ENCODE measurements at regions not wholly inside any gene's neighbourhood (a gene's known extent, or its start where the extent isn't known, plus 50 kb on each side); places are given as distances from the start of the nearest gene placed in this dataset.

GRCh38 chr2:3125001-3125760 lies 252.4 kb downstream of the EIPR1 start:
- Histone ChIP-seq H3K36me3 (ENCODE audit: control insufficient read depth, insufficient read depth, low read length) (no peaks in the 10 kb centered on the region), H3K4me2 (ENCODE audit: extremely low read depth, insufficient read depth, low read length) (no peak overlapping the region), H3K9me3 (ENCODE audit: control insufficient read depth, insufficient read depth, low read depth, low read length) (no peaks in the 10 kb centered on the region), H3K27me3 (ENCODE audit: control insufficient read depth, insufficient read depth, low read length) (no peaks in the 10 kb centered on the region), H3K9ac (ENCODE audit: insufficient read depth, low read length) (no peak overlapping the region), H3K4me1 (ENCODE audit: control insufficient read depth, extremely low read depth, insufficient read depth, low read length) (no peaks in the 10 kb centered on the region), H2AFZ (ENCODE audit: low read length) (no peak overlapping the region), H3K4me3 (replicated peaks in 1 of 4; ENCODE audit: control extremely low read depth in 1 of 4, insufficient read depth in 1 of 4, low read depth in 3 of 4, low read length in 4 of 4) (no peak overlapping the region), H3K79me2 (ENCODE audit: control insufficient read depth, insufficient read depth, low read length) (no peaks in the 10 kb centered on the region), H4K20me1 (ENCODE audit: control insufficient read depth, extremely low read depth, insufficient read depth, low read length) (no peaks in the 10 kb centered on the region), H3K27ac (ENCODE audit: insufficient read depth, low read length) (no peak overlapping the region)
- DNase-seq (ENCODE audit: low read depth in 2 of 2) = no peak
- no peak for TF ChIP-seq CTCF (conservative IDR thresholded peaks at IDR 0.05 in 1 of 2, IDR thresholded peaks at IDR 0.05 in 1 of 2; ENCODE audit: low read depth in 1 of 2, low read length in 2 of 2)
- TF ChIP-seq EZH2 (IDR thresholded peaks at IDR 0.05; ENCODE audit: low read length, missing control alignments) = no peak

- no peaks in the 10 kb centered on the region for H3K79me2 ChIP-seq (ENCODE audit: control insufficient read depth, insufficient read depth, low read length)
- H3K36me3 ChIP-seq (ENCODE audit: control insufficient read depth, insufficient read depth, low read length) = no peaks in the 10 kb centered on the region
- no peak overlapping the region for H3K4me2 ChIP-seq (ENCODE audit: extremely low read depth, insufficient read depth, low read length)
- H3K4me3 ChIP-seq (replicated peaks in 1 of 4; ENCODE audit: control extremely low read depth in 1 of 4, insufficient read depth in 1 of 4, low read depth in 3 of 4, low read length in 4 of 4) = no peak overlapping the region
- no peak for DNase-seq (ENCODE audit: low read depth in 2 of 2)
- H4K20me1 ChIP-seq (ENCODE audit: control insufficient read depth, extremely low read depth, insufficient read depth, low read length) = no peaks in the 10 kb centered on the region
- no peak overlapping the region for H2AFZ ChIP-seq (ENCODE audit: low read length)
- TF ChIP-seq EZH2 (IDR thresholded peaks at IDR 0.05; ENCODE audit: low read length, missing control alignments) (no peak), CTCF (conservative IDR thresholded peaks at IDR 0.05 in 1 of 2, IDR thresholded peaks at IDR 0.05 in 1 of 2; ENCODE audit: low read depth in 1 of 2, low read length in 2 of 2) (no peak)
- H3K4me1 ChIP-seq (ENCODE audit: control insufficient read depth, extremely low read depth, insufficient read depth, low read length) = no peaks in the 10 kb centered on the region
- H3K9me3 ChIP-seq (ENCODE audit: control insufficient read depth, insufficient read depth, low read depth, low read length) = no peaks in the 10 kb centered on the region
- no peaks in the 10 kb centered on the region for H3K27me3 ChIP-seq (ENCODE audit: control insufficient read depth, insufficient read depth, low read length)
- no peak overlapping the region for H3K9ac ChIP-seq (ENCODE audit: insufficient read depth, low read length)
- H3K27ac ChIP-seq (ENCODE audit: insufficient read depth, low read length) = no peak overlapping the region
Observed at GRCh38 chr2:3122525-3122924, 255.1 kb downstream of the EIPR1 start.

GRCh38 chr2:3121601-3122000 lies 256.0 kb downstream of the EIPR1 start:
- no peak overlapping the region for H3K9ac ChIP-seq (ENCODE audit: insufficient read depth, low read length)
- no peaks in the 10 kb centered on the region for H3K79me2 ChIP-seq (ENCODE audit: control insufficient read depth, insufficient read depth, low read length)
- no peak overlapping the region for H3K4me2 ChIP-seq (ENCODE audit: extremely low read depth, insufficient read depth, low read length)
- no peak overlapping the region for H2AFZ ChIP-seq (ENCODE audit: low read length)
- no peaks in the 10 kb centered on the region for H3K27me3 ChIP-seq (ENCODE audit: control insufficient read depth, insufficient read depth, low read length)
- no peak for TF ChIP-seq CTCF (conservative IDR thresholded peaks at IDR 0.05 in 1 of 2, IDR thresholded peaks at IDR 0.05 in 1 of 2; ENCODE audit: low read depth in 1 of 2, low read length in 2 of 2)
- no peak for TF ChIP-seq EZH2 (IDR thresholded peaks at IDR 0.05; ENCODE audit: low read length, missing control alignments)
- no peak overlapping the region for H3K27ac ChIP-seq (ENCODE audit: insufficient read depth, low read length)
- H4K20me1 ChIP-seq (ENCODE audit: control insufficient read depth, extremely low read depth, insufficient read depth, low read length) = no peaks in the 10 kb centered on the region
- H3K36me3 ChIP-seq (ENCODE audit: control insufficient read depth, insufficient read depth, low read length) = no peaks in the 10 kb centered on the region
- no peak overlapping the region for H3K4me3 ChIP-seq (replicated peaks in 1 of 4; ENCODE audit: control extremely low read depth in 1 of 4, insufficient read depth in 1 of 4, low read depth in 3 of 4, low read length in 4 of 4)
- H3K9me3 ChIP-seq (ENCODE audit: control insufficient read depth, insufficient read depth, low read depth, low read length) = no peaks in the 10 kb centered on the region
- DNase-seq (ENCODE audit: low read depth in 2 of 2) = peak in 1 of 2 donors; percentile 30
- H3K4me1 ChIP-seq (ENCODE audit: control insufficient read depth, extremely low read depth, insufficient read depth, low read length) = no peaks in the 10 kb centered on the region

Measured in fibroblast of lung (primary cell).